Astrocyte (in vitro differentiated cells and primary cell): ENCODE measurements at regions not wholly inside any gene's neighbourhood (a gene's known extent, or its start where the extent isn't known, plus 50 kb on each side); places are given as distances from the start of the nearest gene placed in this dataset.

Source experiments
- CTCF ChIP-seq: IDR thresholded peaks from 2 replicates; pipeline ENCODE4 v1.5.1; 2011; ENCODE audit warnings: low read depth, mild to moderate bottlenecking, inconsistent platforms, low read length, moderate library complexity; ENCODE audit not compliant: insufficient read depth
- EZH2 ChIP-seq: IDR thresholded peaks from 2 replicates; pipeline ENCODE4 v1.6.1; 2012; ENCODE audit warnings: mild to moderate bottlenecking, low read length, inconsistent platforms; ENCODE audit not compliant: insufficient read depth

GRCh38 chr12:126581655-126582054 is 1516.4 kb downstream of the AACS start:
- no peak for TF ChIP-seq CTCF
- no peak for TF ChIP-seq EZH2
